ENCODE measurements at regions not wholly inside any gene's neighbourhood (a gene's known extent, or its start where the extent isn't known, plus 50 kb on each side); places are given as distances from the start of the nearest gene placed in this dataset.

GRCh38 chr11:131278472-131278871 lies 91.9 kb upstream of the NTM start:
- no peak for DNase-seq (ENCODE audit: extremely low read depth in 1 of 4, low spot score in 3 of 4)
- POLR2A ChIA-PET, result interaction anchor here (0.6 kb wide), 1 partner anchor 111 kb away, joined by 3 read pairs; no protein-coding TSS in a partner anchor
- H3K79me2 ChIP-seq (ENCODE audit: control insufficient read depth, insufficient read depth, low read length), result no peaks in the 10 kb centered on the region
- no peak for TF ChIP-seq ELK1 (CRISPR knock-in tag; IDR thresholded peaks at IDR 0.05)
- TF ChIP-seq ELF4 (CRISPR knock-in tag; IDR thresholded peaks at IDR 0.05), result no peak
- no peak for TF ChIP-seq ZNF740 (CRISPR knock-in tag; IDR thresholded peaks at IDR 0.05)
- no peak for TF ChIP-seq ZNF740 (tag; IDR thresholded peaks at IDR 0.05)
- TF ChIP-seq ZBTB11 (CRISPR knock-in tag; IDR thresholded peaks at IDR 0.05), result no peak
- no peak for TF ChIP-seq PCBP1 (IDR thresholded peaks at IDR 0.05; ENCODE audit: low read depth, low read length, poor library complexity, severe bottlenecking)
- no peak for TF ChIP-seq ZNF140 (CRISPR knock-in tag; IDR thresholded peaks at IDR 0.05)
- TF ChIP-seq, protein P1, sequence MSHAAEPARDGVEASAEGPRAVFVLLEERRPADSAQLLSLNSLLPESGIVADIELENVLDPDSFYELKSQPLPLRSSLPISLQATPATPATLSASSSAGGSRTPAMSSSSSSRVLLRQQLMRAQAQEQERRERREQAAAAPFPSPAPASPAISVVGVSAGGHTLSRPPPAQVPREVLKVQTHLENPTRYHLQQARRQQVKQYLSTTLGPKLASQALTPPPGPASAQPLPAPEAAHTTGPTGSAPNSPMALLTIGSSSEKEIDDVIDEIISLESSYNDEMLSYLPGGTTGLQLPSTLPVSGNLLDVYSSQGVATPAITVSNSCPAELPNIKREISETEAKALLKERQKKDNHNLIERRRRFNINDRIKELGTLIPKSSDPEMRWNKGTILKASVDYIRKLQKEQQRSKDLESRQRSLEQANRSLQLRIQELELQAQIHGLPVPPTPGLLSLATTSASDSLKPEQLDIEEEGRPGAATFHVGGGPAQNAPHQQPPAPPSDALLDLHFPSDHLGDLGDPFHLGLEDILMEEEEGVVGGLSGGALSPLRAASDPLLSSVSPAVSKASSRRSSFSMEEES (CRISPR knock-in tag; IDR thresholded peaks at IDR 0.05), result no peak
- TF ChIP-seq HNRNPL (IDR thresholded peaks at IDR 0.05; ENCODE audit: low read depth, low read length), result no peak
- no peak for TF ChIP-seq ZNF76 (CRISPR knock-in tag; IDR thresholded peaks at IDR 0.05; ENCODE audit: borderline replicate concordance)
- no peak for TF ChIP-seq ZBTB5 (IDR thresholded peaks at IDR 0.05)
- no peak for TF ChIP-seq ID3 (CRISPR knock-in tag; IDR thresholded peaks at IDR 0.05)
- TF ChIP-seq ID3 (tag; IDR thresholded peaks at IDR 0.05), result no peak

More at GRCh38 chr11:131278472-131278871, 91.9 kb upstream of the NTM start:
- no peak overlapping the region for H3K4me2 ChIP-seq (ENCODE audit: insufficient read depth, low read length)
- H3K36me3 ChIP-seq (ENCODE audit: control insufficient read depth, insufficient read depth, low read length), result no peaks in the 10 kb centered on the region
- no TSS peak for BruUV-seq (replicated peaks)
- no peak overlapping the region for H2AFZ ChIP-seq (ENCODE audit: low read depth, low read length)
- WGBS (ENCODE audit: insufficient coverage, low coverage, missing lambda C conversion rate), result 2% methylated on average over 6 of the region's 6 CpGs
- no peaks in the 10 kb centered on the region for H3K9me1 ChIP-seq (ENCODE audit: control insufficient read depth, insufficient read depth, low read length)
- H4K20me1 ChIP-seq (replicated peaks; ENCODE audit: control insufficient read depth, insufficient read depth, low read length), result no peaks in the 10 kb centered on the region
- no peaks in the 10 kb centered on the region for H3K27me3 ChIP-seq (ENCODE audit: control insufficient read depth in 2 of 2, insufficient read depth in 2 of 2, low read length in 2 of 2)
- H3K4me3 ChIP-seq, result no peak overlapping the region
- CTCF ChIA-PET (ENCODE audit: low intra/inter-chr PET ratio), result no interaction called here
- no peaks in the 10 kb centered on the region for H3K4me1 ChIP-seq (replicated peaks in 1 of 2; ENCODE audit: control insufficient read depth in 2 of 2, insufficient read depth in 2 of 2, low read length in 2 of 2)
- H3K9me3 ChIP-seq (replicated peaks; ENCODE audit: control insufficient read depth, insufficient read depth, low read depth, low read length), result no peaks in the 10 kb centered on the region
- ATAC-seq (no peak), FAIRE-seq (no peak)
- H3K9ac ChIP-seq (ENCODE audit: insufficient read depth in 1 of 2, low read depth in 2 of 2, low read length in 2 of 2), result no peak overlapping the region
- intact Hi-C loops (cut with micrococcal nuclease) (no loop called here), in situ Hi-C loops (cut with MboI) (no loop called here)
- no peak overlapping the region for H3K27ac ChIP-seq (ENCODE audit: extremely low read depth, low read depth, low read length)

All from K562 (cell line).